Peyer's patch (tissue), 4 donors: ENCODE measurements at regions not wholly inside any gene's neighbourhood (a gene's known extent, or its start where the extent isn't known, plus 50 kb on each side); places are given as distances from the start of the nearest gene placed in this dataset.

Experiments used
- CTCF ChIP-seq, 6 experiments: fragments of 450-650 bp in 4 of 6; fragments of 200-600 bp in 2 of 6; sonication (generic) in 1 of 6; IDR thresholded peaks; one replicate each; pipeline ENCODE4 v1.5.1; 2017 to 2019; ENCODE audit warnings: antibody characterized with exemption in 6 of 6, mild to moderate bottlenecking in 3 of 6, moderate library complexity in 1 of 6
- POLR2A ChIP-seq, 2 donors: fragments of 450-650 bp; IDR thresholded peaks; one replicate each; pipeline ENCODE4 v1.5.1; 2017; ENCODE audit warnings: antibody characterized with exemption in 2 of 2, mild to moderate bottlenecking in 2 of 2, moderate library complexity in 2 of 2

- no peak for TF ChIP-seq POLR2A (IDR thresholded peaks at IDR 0.05)
- TF ChIP-seq CTCF (IDR thresholded peaks at IDR 0.05) = no peak
Observed at GRCh38 chr11:93278976-93279375, 51.6 kb upstream of the DEUP1 start.
